GM12878 (cell line): ENCODE measurements at regions not wholly inside any gene's neighbourhood (a gene's known extent, or its start where the extent isn't known, plus 50 kb on each side); places are given as distances from the start of the nearest gene placed in this dataset.

Experiments used
- ATAC-seq: fragments of 200-7000 bp; cut with Tn5 transposase; 3 replicates; pipeline ENCODE4 v1.9.1; 2020; ENCODE audit warnings: mild to moderate bottlenecking, moderate library complexity
- BruUV-seq: library from RNA; stranded (reverse); fragments of 400-500 nt; replicated peaks from 2 replicates; lab custom pipeline; 2021; lab: Mats Ljungman, UMichigan
- CTCF ChIA-PET: fragments of 300-600 bp; sonication (Branson Sonifier 250); formaldehyde crosslinking; extraction: SDS; loops from one replicate; lab custom pipeline; 2021; ENCODE audit warnings: inconsistent platforms; lab: Yijun Ruan, JAX
- POLR2A ChIA-PET: fragments of 350-600 bp; formaldehyde crosslinking; extraction: SDS; loops from one replicate; lab custom pipeline; 2021; ENCODE audit warnings: inconsistent platforms; lab: Charles Lee
- RAD21 ChIA-PET: fragments of 300-600 bp; sonication (Branson Sonifier 250); formaldehyde crosslinking; loops from one replicate; lab custom pipeline; 2023; ENCODE audit warnings: antibody characterized with exemption; ENCODE audit not compliant: unreplicated experiment; lab: Charles Lee
- SMC1A ChIA-PET: fragments of 300-600 bp; sonication (Branson Sonifier 250); formaldehyde crosslinking; loops from one replicate; lab custom pipeline; 2023; ENCODE audit not compliant: unreplicated experiment, uncharacterized antibody; lab: Charles Lee
- DNase-seq: peaks from one replicate; pipeline ENCODE4 v3.0.0-alpha.2; 2011; ENCODE audit warnings: low read depth, low spot score
- FAIRE-seq: peaks from 3 replicates; lab custom pipeline; 2011; peaks lifted over from hg19 to GRCh38; lab: Jason Lieb, UNC
- H2AFZ ChIP-seq: 2 replicates; pipeline ENCODE4 v1.6.0; 2011; ENCODE audit warnings: low read depth, low read length, control low read depth; ENCODE audit not compliant: control insufficient read depth
- H3K27ac ChIP-seq: 2 replicates; pipeline ENCODE4 v1.5.1; 2011; ENCODE audit warnings: control low read depth; ENCODE audit not compliant: control insufficient read depth, insufficient read depth
- H3K27me3 ChIP-seq, 2 experiments: replicated peaks in 1 of 2; 2 replicates each; pipeline versions ENCODE4 v1.6.0 to v1.6.1; 2011; ENCODE audit warnings: low read length in 1 of 2; ENCODE audit not compliant: control insufficient read depth in 2 of 2, insufficient read depth in 2 of 2
- H3K36me3 ChIP-seq, 2 experiments: 2 replicates each; pipeline ENCODE4 v1.5.1; 2011; ENCODE audit warnings: low read length in 1 of 2; ENCODE audit not compliant: control insufficient read depth in 2 of 2, insufficient read depth in 2 of 2
- H3K4me1 ChIP-seq: 2 replicates; pipeline ENCODE4 v1.6.1; 2011; ENCODE audit warnings: mild to moderate bottlenecking, low read length, moderate library complexity, mixed read lengths; ENCODE audit not compliant: control insufficient read depth, insufficient read depth
- H3K4me2 ChIP-seq: 2 replicates; pipeline ENCODE4 v1.6.0; 2011; ENCODE audit warnings: control low read depth; ENCODE audit not compliant: control insufficient read depth, insufficient read depth
- H3K4me3 ChIP-seq: fragments of 200-600 bp; sonication (generic); 2 replicates; pipeline ENCODE4 v1.5.1; 2016
- H3K79me2 ChIP-seq: 2 replicates; pipeline ENCODE4 v1.6.0; 2011; ENCODE audit warnings: low read length; ENCODE audit not compliant: control insufficient read depth, insufficient read depth
- H3K9ac ChIP-seq: 2 replicates; pipeline ENCODE4 v1.8.0; 2011; ENCODE audit warnings: low read length, control low read depth, mixed read lengths; ENCODE audit not compliant: control insufficient read depth, insufficient read depth
- H3K9me3 ChIP-seq: replicated peaks from 3 replicates; pipeline ENCODE4 v1.5.1; 2011; ENCODE audit warnings: mild to moderate bottlenecking, low read length; ENCODE audit not compliant: control insufficient read depth, insufficient read depth
- H4K20me1 ChIP-seq: 2 replicates; pipeline ENCODE4 v1.6.0; 2011; ENCODE audit not compliant: control insufficient read depth, insufficient read depth
- FOS ChIP-seq: IDR thresholded peaks from 3 replicates; pipeline ENCODE4 v1.6.1; 2011; ENCODE audit warnings: borderline replicate concordance; ENCODE audit not compliant: insufficient read length; ENCODE audit errors: extremely low read depth
- FOXK2 ChIP-seq: fragments of 450-650 bp; IDR thresholded peaks from 2 replicates; pipeline ENCODE4 v1.6.1; 2017; ENCODE audit warnings: mild to moderate bottlenecking, moderate library complexity
- HCFC1 ChIP-seq: fragments of 150-350 bp; IDR thresholded peaks from 2 replicates; pipeline ENCODE4 v1.6.1; 2014; ENCODE audit warnings: low read length
- HDAC2 ChIP-seq: fragments of 200-600 bp; sonication (generic); IDR thresholded peaks from 2 replicates; pipeline ENCODE4 v1.6.1; 2017
- RUNX3 ChIP-seq: IDR thresholded peaks from 2 replicates; pipeline ENCODE4 v1.6.1; 2012; ENCODE audit warnings: low read length, inconsistent platforms
- SUZ12 ChIP-seq: fragments of 200-600 bp; sonication (generic); IDR thresholded peaks from one replicate; pipeline ENCODE4 v1.6.1; 2018; ENCODE audit warnings: antibody characterized with exemption, mild to moderate bottlenecking; ENCODE audit not compliant: unreplicated experiment
- ZNF274 ChIP-seq: IDR thresholded peaks from one replicate; pipeline ENCODE4 v1.8.0; 2011; ENCODE audit not compliant: insufficient read length, insufficient read depth
- WGBS: methylation state at CpG from one replicate; pipeline ENCODE4 v1.1.6; 2016; ENCODE audit warnings: low lambda C conversion rate; ENCODE audit not compliant: insufficient replicate concordance, insufficient coverage; ENCODE audit errors: missing lambda C conversion rate; 5-methylcytosine and 5-hydroxymethylcytosine counted together
- in situ Hi-C: fragments of 300-500 bp; cut with MboI; formaldehyde crosslinking; loops from 9 replicates; pipeline ENCODE4 v1.14.3; 2018; ENCODE audit warnings: mixed read lengths
- intact Hi-C: fragments of 100-400 bp; cut with micrococcal nuclease; formaldehyde crosslinking; loops from one replicate; pipeline ENCODE4 v1.14.2; 2022; ENCODE audit not compliant: unreplicated experiment
- TF ChIP-seq, protein P1 (sequence below): fragments of 450-650 bp; conservative IDR thresholded peaks from 2 replicates; pipeline ENCODE4 v1.6.1; 2017; ENCODE audit warnings: mild to moderate bottlenecking, moderate library complexity
- TF ChIP-seq, protein P2 (sequence below): fragments of 450-650 bp; IDR thresholded peaks from 2 replicates; pipeline ENCODE4 v1.6.1; 2017; ENCODE audit warnings: mild to moderate bottlenecking
- TF ChIP-seq, protein P3 (sequence below), 3 experiments: IDR thresholded peaks in 2 of 3; conservative IDR thresholded peaks in 1 of 3; 2 replicates each; pipeline ENCODE4 v1.5.1; 2011; ENCODE audit warnings: low read depth in 3 of 3, low read length in 3 of 3, mild to moderate bottlenecking in 3 of 3, control low read depth in 2 of 3, moderate library complexity in 2 of 3, inconsistent platforms in 1 of 3, mixed read lengths in 1 of 3; ENCODE audit not compliant: control insufficient read depth in 2 of 3, insufficient read depth in 1 of 3; ENCODE audit errors: extremely low read depth in 1 of 3
- TF ChIP-seq, protein P4 (sequence below): IDR thresholded peaks from 2 replicates; pipeline ENCODE4 v1.6.1; 2012; ENCODE audit warnings: low read depth, low read length, improper control_type of control experiment

DNA sequence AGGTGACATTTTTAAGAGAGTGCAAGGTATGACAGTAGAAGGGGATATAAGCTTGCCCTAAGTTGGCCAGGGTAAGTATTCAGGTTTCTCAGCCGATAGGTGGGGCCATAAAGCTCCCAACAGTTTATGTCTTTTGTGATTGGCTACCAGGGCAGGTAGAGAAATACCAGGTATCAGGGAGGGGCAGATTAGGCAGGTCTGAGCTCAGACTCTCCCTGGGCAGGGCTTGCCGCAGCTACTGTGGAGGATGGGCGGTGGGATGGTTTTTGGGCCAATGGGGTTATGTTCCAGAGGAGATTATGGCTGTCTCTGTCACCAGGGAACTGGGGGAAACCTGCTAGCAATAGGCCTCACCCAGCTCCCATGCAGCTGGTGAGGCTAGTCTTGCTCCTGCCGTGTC lies 211.6 kb downstream of the PTH2R start (continued):
- TF ChIP-seq, protein P1, sequence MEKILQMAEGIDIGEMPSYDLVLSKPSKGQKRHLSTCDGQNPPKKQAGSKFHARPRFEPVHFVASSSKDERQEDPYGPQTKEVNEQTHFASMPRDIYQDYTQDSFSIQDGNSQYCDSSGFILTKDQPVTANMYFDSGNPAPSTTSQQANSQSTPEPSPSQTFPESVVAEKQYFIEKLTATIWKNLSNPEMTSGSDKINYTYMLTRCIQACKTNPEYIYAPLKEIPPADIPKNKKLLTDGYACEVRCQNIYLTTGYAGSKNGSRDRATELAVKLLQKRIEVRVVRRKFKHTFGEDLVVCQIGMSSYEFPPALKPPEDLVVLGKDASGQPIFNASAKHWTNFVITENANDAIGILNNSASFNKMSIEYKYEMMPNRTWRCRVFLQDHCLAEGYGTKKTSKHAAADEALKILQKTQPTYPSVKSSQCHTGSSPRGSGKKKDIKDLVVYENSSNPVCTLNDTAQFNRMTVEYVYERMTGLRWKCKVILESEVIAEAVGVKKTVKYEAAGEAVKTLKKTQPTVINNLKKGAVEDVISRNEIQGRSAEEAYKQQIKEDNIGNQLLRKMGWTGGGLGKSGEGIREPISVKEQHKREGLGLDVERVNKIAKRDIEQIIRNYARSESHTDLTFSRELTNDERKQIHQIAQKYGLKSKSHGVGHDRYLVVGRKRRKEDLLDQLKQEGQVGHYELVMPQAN: no peak
- TF ChIP-seq HDAC2: no peak
- no peak for TF ChIP-seq FOS

DNA sequence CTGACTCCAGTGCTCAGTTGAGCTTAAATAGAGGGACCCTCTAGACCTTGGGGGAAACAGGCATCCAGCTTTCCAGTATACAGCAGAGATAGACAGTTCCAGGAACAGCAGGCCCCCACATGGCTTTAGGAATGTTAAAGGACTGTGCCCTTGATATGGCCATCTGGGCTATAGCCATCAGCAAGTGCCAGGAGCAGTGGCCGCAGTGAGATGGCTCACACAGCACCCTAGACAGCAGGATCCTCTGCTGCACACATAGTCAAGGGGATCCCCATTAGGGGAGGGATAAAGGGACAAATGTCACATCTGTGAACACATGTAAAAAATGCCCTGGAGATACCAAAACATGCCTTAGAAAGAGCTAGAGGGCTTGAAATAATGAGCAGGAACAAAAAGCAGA lies 213.4 kb downstream of the PTH2R start:
- Histone ChIP-seq H3K4me1 (no peaks in the 10 kb centered on the region), H3K4me2 (no peak overlapping the region), H3K27ac (no peak overlapping the region), H2AFZ (no peak overlapping the region), H3K4me3 (no peak overlapping the region), H3K36me3 (no peaks in the 10 kb centered on the region), H3K79me2 (no peaks in the 10 kb centered on the region), H3K9ac (no peak overlapping the region), H3K9me3 (no peaks in the 10 kb centered on the region), H4K20me1 (no peaks in the 10 kb centered on the region), H3K27me3 (no peaks in the 10 kb centered on the region)
- no peak for FAIRE-seq
- TF ChIP-seq FOXK2 (no peak), HCFC1 (no peak), RUNX3 (no peak), ZNF274 (no peak), SUZ12 (no peak)
- TF ChIP-seq, protein P2, sequence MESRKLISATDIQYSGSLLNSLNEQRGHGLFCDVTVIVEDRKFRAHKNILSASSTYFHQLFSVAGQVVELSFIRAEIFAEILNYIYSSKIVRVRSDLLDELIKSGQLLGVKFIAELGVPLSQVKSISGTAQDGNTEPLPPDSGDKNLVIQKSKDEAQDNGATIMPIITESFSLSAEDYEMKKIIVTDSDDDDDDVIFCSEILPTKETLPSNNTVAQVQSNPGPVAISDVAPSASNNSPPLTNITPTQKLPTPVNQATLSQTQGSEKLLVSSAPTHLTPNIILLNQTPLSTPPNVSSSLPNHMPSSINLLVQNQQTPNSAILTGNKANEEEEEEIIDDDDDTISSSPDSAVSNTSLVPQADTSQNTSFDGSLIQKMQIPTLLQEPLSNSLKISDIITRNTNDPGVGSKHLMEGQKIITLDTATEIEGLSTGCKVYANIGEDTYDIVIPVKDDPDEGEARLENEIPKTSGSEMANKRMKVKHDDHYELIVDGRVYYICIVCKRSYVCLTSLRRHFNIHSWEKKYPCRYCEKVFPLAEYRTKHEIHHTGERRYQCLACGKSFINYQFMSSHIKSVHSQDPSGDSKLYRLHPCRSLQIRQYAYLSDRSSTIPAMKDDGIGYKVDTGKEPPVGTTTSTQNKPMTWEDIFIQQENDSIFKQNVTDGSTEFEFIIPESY: no peak
- TF ChIP-seq, protein P3, sequence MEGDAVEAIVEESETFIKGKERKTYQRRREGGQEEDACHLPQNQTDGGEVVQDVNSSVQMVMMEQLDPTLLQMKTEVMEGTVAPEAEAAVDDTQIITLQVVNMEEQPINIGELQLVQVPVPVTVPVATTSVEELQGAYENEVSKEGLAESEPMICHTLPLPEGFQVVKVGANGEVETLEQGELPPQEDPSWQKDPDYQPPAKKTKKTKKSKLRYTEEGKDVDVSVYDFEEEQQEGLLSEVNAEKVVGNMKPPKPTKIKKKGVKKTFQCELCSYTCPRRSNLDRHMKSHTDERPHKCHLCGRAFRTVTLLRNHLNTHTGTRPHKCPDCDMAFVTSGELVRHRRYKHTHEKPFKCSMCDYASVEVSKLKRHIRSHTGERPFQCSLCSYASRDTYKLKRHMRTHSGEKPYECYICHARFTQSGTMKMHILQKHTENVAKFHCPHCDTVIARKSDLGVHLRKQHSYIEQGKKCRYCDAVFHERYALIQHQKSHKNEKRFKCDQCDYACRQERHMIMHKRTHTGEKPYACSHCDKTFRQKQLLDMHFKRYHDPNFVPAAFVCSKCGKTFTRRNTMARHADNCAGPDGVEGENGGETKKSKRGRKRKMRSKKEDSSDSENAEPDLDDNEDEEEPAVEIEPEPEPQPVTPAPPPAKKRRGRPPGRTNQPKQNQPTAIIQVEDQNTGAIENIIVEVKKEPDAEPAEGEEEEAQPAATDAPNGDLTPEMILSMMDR (IDR thresholded peaks at IDR 0.05 in 2 of 3, conservative IDR thresholded peaks at IDR 0.05 in 1 of 3; ENCODE audit: control insufficient read depth in 2 of 3, extremely low read depth in 1 of 3, insufficient read depth in 1 of 3, low read depth in 3 of 3, low read length in 3 of 3): no peak
- TF ChIP-seq, protein P4, sequence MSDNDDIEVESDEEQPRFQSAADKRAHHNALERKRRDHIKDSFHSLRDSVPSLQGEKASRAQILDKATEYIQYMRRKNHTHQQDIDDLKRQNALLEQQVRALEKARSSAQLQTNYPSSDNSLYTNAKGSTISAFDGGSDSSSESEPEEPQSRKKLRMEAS: no peak
- ChIA-PET RAD21 (no interaction called here), SMC1A (no interaction called here), POLR2A (no interaction called here), CTCF (no interaction called here)
- BruUV-seq: no TSS peak
- ATAC-seq: no peak
- in situ Hi-C loops: no loop called here
- no peak for DNase-seq
- 0% methylated on average over 1 of the region's 1 CpG for WGBS
- intact Hi-C loops: no loop called here
